ENCODE measurements at regions not wholly inside any gene's neighbourhood (a gene's known extent, or its start where the extent isn't known, plus 50 kb on each side); places are given as distances from the start of the nearest gene placed in this dataset.

GRCh38 chr20:12699374-12700228 is 309.2 kb upstream of the SPTLC3 start:
- no peak for TF ChIP-seq CTCF (IDR thresholded peaks at IDR 0.05)
- no peak for TF ChIP-seq EP300 (IDR thresholded peaks at IDR 0.05)
- no peak for TF ChIP-seq POLR2A (IDR thresholded peaks at IDR 0.05)
